K562 (cell line): ENCODE measurements at regions not wholly inside any gene's neighbourhood (a gene's known extent, or its start where the extent isn't known, plus 50 kb on each side); places are given as distances from the start of the nearest gene placed in this dataset.

Experiments used
- ATAC-seq: fragments of 200-7000 bp; cut with Tn5 transposase; 3 replicates; pipeline ENCODE4 v1.9.1; 2020; ENCODE audit warnings: moderate library complexity
- BruUV-seq: library from RNA; stranded (reverse); fragments of 400-500 nt; replicated peaks from 2 replicates; lab custom pipeline; 2021; lab: Mats Ljungman, UMichigan
- CTCF ChIA-PET: fragments of 300-600 bp; formaldehyde crosslinking; extraction: SDS; loops from one replicate; lab custom pipeline; 2021; ENCODE audit warnings: low intra/inter-chr PET ratio; lab: Yijun Ruan, JAX
- POLR2A ChIA-PET: fragments of 300-600, 350-650 bp; sonication (Branson Sonifier 250); formaldehyde crosslinking; extraction: SDS; loops from one replicate; lab custom pipeline; 2021; ENCODE audit warnings: antibody characterized with exemption, inconsistent platforms; lab: Yijun Ruan, JAX
- DNase-seq, 4 experiments: peaks; one replicate each; pipeline versions ENCODE4 v3.0.0 to v3.0.0-alpha.2; 2011 to 2018; ENCODE audit warnings: low spot score in 3 of 4, mixed read lengths in 3 of 4; ENCODE audit errors: extremely low read depth in 1 of 4
- FAIRE-seq: peaks from 2 replicates; lab custom pipeline; 2011; peaks lifted over from hg19 to GRCh38; lab: Jason Lieb, UNC
- H2AFZ ChIP-seq: 2 replicates; pipeline ENCODE4 v1.6.0; 2011; ENCODE audit warnings: low read depth, low read length, control low read depth, inconsistent platforms
- H3K27ac ChIP-seq: fragments of 200-600 bp; 3 replicates; pipeline ENCODE4 v1.8.0; 2011; ENCODE audit warnings: low read depth, mild to moderate bottlenecking, control low read depth, inconsistent platforms, low read length, moderate library complexity, mixed read lengths; ENCODE audit errors: extremely low read depth
- H3K27me3 ChIP-seq, 2 experiments: fragments of 300-600 bp in 1 of 2; 2 replicates in 1 of 2; 3 replicates in 1 of 2; pipeline versions ENCODE4 v1.6.0 to v1.8.0; 2011; ENCODE audit warnings: inconsistent platforms in 2 of 2, low read length in 2 of 2, mild to moderate bottlenecking in 1 of 2, mixed read lengths in 1 of 2, moderate library complexity in 1 of 2; ENCODE audit not compliant: control insufficient read depth in 2 of 2, insufficient read depth in 2 of 2
- H3K36me3 ChIP-seq: fragments of 300-600 bp; 3 replicates; pipeline ENCODE4 v1.8.0; 2011; ENCODE audit warnings: mild to moderate bottlenecking, low read length, inconsistent platforms; ENCODE audit not compliant: control insufficient read depth, insufficient read depth
- H3K4me1 ChIP-seq, 2 experiments: fragments of 200-600 bp in 1 of 2; replicated peaks in 1 of 2; 2 replicates in 1 of 2; 3 replicates in 1 of 2; pipeline versions ENCODE4 v1.5.1 to v1.8.0; 2011; ENCODE audit warnings: inconsistent platforms in 2 of 2, low read length in 2 of 2, mild to moderate bottlenecking in 1 of 2, mixed read lengths in 1 of 2, moderate library complexity in 1 of 2; ENCODE audit not compliant: control insufficient read depth in 2 of 2, insufficient read depth in 2 of 2
- H3K4me2 ChIP-seq: 2 replicates; pipeline ENCODE4 v1.6.1; 2011; ENCODE audit warnings: low read length, control low read depth, inconsistent platforms, mixed read lengths; ENCODE audit not compliant: insufficient read depth
- H3K4me3 ChIP-seq: fragments of 200-600 bp; sonication (generic), shearing (Covaris generic); 2 replicates; pipeline ENCODE4 v1.5.1; 2016; ENCODE audit warnings: control low read depth, inconsistent platforms
- H3K79me2 ChIP-seq: fragments of 200-600 bp; 3 replicates; pipeline ENCODE4 v1.8.0; 2011; ENCODE audit warnings: low read length, inconsistent platforms; ENCODE audit not compliant: control insufficient read depth, insufficient read depth
- H3K9ac ChIP-seq, 2 experiments: 2 replicates each; pipeline versions ENCODE4 v1.6.0 to v1.6.1; 2011; ENCODE audit warnings: low read depth in 2 of 2, low read length in 2 of 2, control low read depth in 1 of 2, inconsistent platforms in 1 of 2, mild to moderate bottlenecking in 1 of 2, mixed read lengths in 1 of 2; ENCODE audit not compliant: insufficient read depth in 1 of 2
- H3K9me1 ChIP-seq: one replicate; pipeline ENCODE4 v1.6.0; 2011; ENCODE audit warnings: inconsistent platforms, mild to moderate bottlenecking, low read length, moderate library complexity; ENCODE audit not compliant: control insufficient read depth, insufficient read depth
- H3K9me3 ChIP-seq: replicated peaks from 2 replicates; pipeline ENCODE4 v1.5.1; 2011; ENCODE audit warnings: low read depth, low read length, inconsistent platforms; ENCODE audit not compliant: control insufficient read depth, insufficient read depth
- H4K20me1 ChIP-seq: replicated peaks from 2 replicates; pipeline ENCODE4 v1.6.1; 2011; ENCODE audit warnings: low read length, inconsistent platforms, mixed read lengths; ENCODE audit not compliant: control insufficient read depth, insufficient read depth
- ELF4 ChIP-seq: fragments of 450-650 bp; formaldehyde crosslinking; IDR thresholded peaks from 2 replicates; pipeline ENCODE4 v1.4.0; 2022; ENCODE audit warnings: missing genetic modification characterization
- KLF10 ChIP-seq: fragments of 250-450 bp; sonication (Bioruptor Pico); IDR thresholded peaks from 2 replicates; pipeline ENCODE4 v1.6.1; 2021; ENCODE audit warnings: matching md5 sums
- NFYB ChIP-seq: IDR thresholded peaks from 2 replicates; pipeline ENCODE4 v1.6.1; 2011; ENCODE audit warnings: mild to moderate bottlenecking, moderate library complexity; ENCODE audit not compliant: insufficient read length; ENCODE audit errors: extremely low read depth
- RBM15 ChIP-seq: fragments of 200-400 bp; formaldehyde crosslinking; IDR thresholded peaks from 2 replicates; pipeline ENCODE4 v1.6.1; 2018; ENCODE audit warnings: mild to moderate bottlenecking, low read length, moderate library complexity; ENCODE audit not compliant: insufficient read depth
- SMARCC2 ChIP-seq: fragments of 450-650 bp; IDR thresholded peaks from 2 replicates; pipeline ENCODE4 v1.6.1; 2017; ENCODE audit warnings: antibody characterized with exemption, moderate library complexity, mild to moderate bottlenecking, low read depth
- U2AF2 ChIP-seq: fragments of 200-400 bp; formaldehyde crosslinking; optimal IDR thresholded peaks from 2 replicates; pipeline ENCODE3; 2017; ENCODE audit warnings: low read depth, mild to moderate bottlenecking, low read length
- ZC3H11A ChIP-seq: IDR thresholded peaks from 2 replicates; pipeline ENCODE4 v1.6.1; 2012; ENCODE audit warnings: low read depth, low read length, improper control_type of control experiment
- ZNF780A ChIP-seq: fragments of 250-450 bp; sonication (Bioruptor Pico); IDR thresholded peaks from 2 replicates; pipeline ENCODE4 v1.5.0; 2021; ENCODE audit warnings: mild to moderate bottlenecking
- WGBS: fragments of 100-300 bp; shearing (Covaris generic); methylation state at CpG from one replicate; pipeline ENCODE4 v1.1.6; 2016; ENCODE audit warnings: low coverage, mixed read lengths; ENCODE audit not compliant: insufficient coverage; ENCODE audit errors: missing lambda C conversion rate; 5-methylcytosine and 5-hydroxymethylcytosine counted together
- in situ Hi-C: fragments of 300-500 bp; cut with MboI; formaldehyde crosslinking; loops from 4 replicates; pipeline ENCODE4 v1.15.0; 2018; ENCODE audit warnings: inconsistent platforms, mixed read lengths
- intact Hi-C: fragments of 100-400 bp; cut with micrococcal nuclease; formaldehyde crosslinking; loops from 2 replicates; pipeline ENCODE4 v1.14.2; 2022
- TF ChIP-seq, protein P1 (sequence below): fragments of 200-800 bp; sonication (Bioruptor generic); IDR thresholded peaks from 2 replicates; pipeline ENCODE4 v1.6.1; 2016; ENCODE audit warnings: missing genetic modification characterization, missing compliant biosample characterization
- TF ChIP-seq, protein P2 (sequence below): fragments of 150-350 bp; IDR thresholded peaks from 2 replicates; pipeline ENCODE4 v1.6.1; 2014; ENCODE audit warnings: low read depth, mild to moderate bottlenecking, low read length, borderline replicate concordance

- H3K9me1 ChIP-seq, result no peaks in the 10 kb centered on the region
- ChIA-PET POLR2A (no interaction called here), CTCF (no interaction called here)
- no TSS peak for BruUV-seq
- H3K4me1 ChIP-seq, result peaks cover 2 to 17% of the 10 kb centered on the region in 2 experiments; a peak in 4 of 5 replicates
- no peaks in the 10 kb centered on the region for H3K79me2 ChIP-seq
- H3K9ac ChIP-seq, result no peak overlapping the region
- no peaks in the 10 kb centered on the region for H4K20me1 ChIP-seq
- no peak overlapping the region for H3K4me3 ChIP-seq
- no peak for FAIRE-seq
- no peak overlapping the region for H3K27ac ChIP-seq
- no peaks in the 10 kb centered on the region for H3K36me3 ChIP-seq
- no peak overlapping the region for H2AFZ ChIP-seq
- 76% methylated on average over 2 of the region's 2 CpGs for WGBS
- H3K27me3 ChIP-seq, result no peaks in the 10 kb centered on the region
- ATAC-seq, result no peak
- DNase-seq, result no peak
- intact Hi-C loops, result loop anchor here (5.0 kb wide), 1 partner anchor 300 kb away; no protein-coding TSS in a partner anchor
- peaks cover 6% of the 10 kb centered on the region; the same call in 1 of the 2 replicates for H3K9me3 ChIP-seq
- no peak overlapping the region for H3K4me2 ChIP-seq
- in situ Hi-C loops, result loop anchor here (5.0 to 10.0 kb wide), 2 partner anchors 300 to 437 kb away; no protein-coding TSS in a partner anchor
- TF ChIP-seq, protein P1, sequence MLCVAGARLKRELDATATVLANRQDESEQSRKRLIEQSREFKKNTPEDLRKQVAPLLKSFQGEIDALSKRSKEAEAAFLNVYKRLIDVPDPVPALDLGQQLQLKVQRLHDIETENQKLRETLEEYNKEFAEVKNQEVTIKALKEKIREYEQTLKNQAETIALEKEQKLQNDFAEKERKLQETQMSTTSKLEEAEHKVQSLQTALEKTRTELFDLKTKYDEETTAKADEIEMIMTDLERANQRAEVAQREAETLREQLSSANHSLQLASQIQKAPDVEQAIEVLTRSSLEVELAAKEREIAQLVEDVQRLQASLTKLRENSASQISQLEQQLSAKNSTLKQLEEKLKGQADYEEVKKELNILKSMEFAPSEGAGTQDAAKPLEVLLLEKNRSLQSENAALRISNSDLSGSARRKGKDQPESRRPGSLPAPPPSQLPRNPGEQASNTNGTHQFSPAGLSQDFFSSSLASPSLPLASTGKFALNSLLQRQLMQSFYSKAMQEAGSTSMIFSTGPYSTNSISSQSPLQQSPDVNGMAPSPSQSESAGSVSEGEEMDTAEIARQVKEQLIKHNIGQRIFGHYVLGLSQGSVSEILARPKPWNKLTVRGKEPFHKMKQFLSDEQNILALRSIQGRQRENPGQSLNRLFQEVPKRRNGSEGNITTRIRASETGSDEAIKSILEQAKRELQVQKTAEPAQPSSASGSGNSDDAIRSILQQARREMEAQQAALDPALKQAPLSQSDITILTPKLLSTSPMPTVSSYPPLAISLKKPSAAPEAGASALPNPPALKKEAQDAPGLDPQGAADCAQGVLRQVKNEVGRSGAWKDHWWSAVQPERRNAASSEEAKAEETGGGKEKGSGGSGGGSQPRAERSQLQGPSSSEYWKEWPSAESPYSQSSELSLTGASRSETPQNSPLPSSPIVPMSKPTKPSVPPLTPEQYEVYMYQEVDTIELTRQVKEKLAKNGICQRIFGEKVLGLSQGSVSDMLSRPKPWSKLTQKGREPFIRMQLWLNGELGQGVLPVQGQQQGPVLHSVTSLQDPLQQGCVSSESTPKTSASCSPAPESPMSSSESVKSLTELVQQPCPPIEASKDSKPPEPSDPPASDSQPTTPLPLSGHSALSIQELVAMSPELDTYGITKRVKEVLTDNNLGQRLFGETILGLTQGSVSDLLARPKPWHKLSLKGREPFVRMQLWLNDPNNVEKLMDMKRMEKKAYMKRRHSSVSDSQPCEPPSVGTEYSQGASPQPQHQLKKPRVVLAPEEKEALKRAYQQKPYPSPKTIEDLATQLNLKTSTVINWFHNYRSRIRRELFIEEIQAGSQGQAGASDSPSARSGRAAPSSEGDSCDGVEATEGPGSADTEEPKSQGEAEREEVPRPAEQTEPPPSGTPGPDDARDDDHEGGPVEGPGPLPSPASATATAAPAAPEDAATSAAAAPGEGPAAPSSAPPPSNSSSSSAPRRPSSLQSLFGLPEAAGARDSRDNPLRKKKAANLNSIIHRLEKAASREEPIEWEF (CRISPR knock-in tag), result no peak
- TF ChIP-seq NFYB (no peak), SMARCC2 (no peak), KLF10 (no peak), ZC3H11A (no peak), ZNF780A (CRISPR knock-in tag) (no peak), RBM15 (no peak), U2AF2 (no peak), ELF4 (CRISPR knock-in tag) (no peak)
- TF ChIP-seq, protein P2, sequence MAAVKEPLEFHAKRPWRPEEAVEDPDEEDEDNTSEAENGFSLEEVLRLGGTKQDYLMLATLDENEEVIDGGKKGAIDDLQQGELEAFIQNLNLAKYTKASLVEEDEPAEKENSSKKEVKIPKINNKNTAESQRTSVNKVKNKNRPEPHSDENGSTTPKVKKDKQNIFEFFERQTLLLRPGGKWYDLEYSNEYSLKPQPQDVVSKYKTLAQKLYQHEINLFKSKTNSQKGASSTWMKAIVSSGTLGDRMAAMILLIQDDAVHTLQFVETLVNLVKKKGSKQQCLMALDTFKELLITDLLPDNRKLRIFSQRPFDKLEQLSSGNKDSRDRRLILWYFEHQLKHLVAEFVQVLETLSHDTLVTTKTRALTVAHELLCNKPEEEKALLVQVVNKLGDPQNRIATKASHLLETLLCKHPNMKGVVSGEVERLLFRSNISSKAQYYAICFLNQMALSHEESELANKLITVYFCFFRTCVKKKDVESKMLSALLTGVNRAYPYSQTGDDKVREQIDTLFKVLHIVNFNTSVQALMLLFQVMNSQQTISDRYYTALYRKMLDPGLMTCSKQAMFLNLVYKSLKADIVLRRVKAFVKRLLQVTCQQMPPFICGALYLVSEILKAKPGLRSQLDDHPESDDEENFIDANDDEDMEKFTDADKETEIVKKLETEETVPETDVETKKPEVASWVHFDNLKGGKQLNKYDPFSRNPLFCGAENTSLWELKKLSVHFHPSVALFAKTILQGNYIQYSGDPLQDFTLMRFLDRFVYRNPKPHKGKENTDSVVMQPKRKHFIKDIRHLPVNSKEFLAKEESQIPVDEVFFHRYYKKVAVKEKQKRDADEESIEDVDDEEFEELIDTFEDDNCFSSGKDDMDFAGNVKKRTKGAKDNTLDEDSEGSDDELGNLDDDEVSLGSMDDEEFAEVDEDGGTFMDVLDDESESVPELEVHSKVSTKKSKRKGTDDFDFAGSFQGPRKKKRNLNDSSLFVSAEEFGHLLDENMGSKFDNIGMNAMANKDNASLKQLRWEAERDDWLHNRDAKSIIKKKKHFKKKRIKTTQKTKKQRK, result no peak
These were observed 82.6 kb upstream of the UCN3 start for GRCh38 chr10:5282137-5282536.
